GM19328 (cell line): ENCODE measurements at regions not wholly inside any gene's neighbourhood (a gene's known extent, or its start where the extent isn't known, plus 50 kb on each side); places are given as distances from the start of the nearest gene placed in this dataset.
"Not testable (repeated sequence)": the region's sequence is repeated elsewhere in the genome, so short reads cannot be mapped to it uniquely, and the experiment has no call there.

Source experiments
- ATAC-seq: cut with Tn5 transposase; IDR thresholded peaks from one replicate; pipeline ENCODE4 v1.9.1; 2021; ENCODE audit warnings: mild to moderate bottlenecking, moderate library complexity; ENCODE audit not compliant: unreplicated experiment

DNA sequence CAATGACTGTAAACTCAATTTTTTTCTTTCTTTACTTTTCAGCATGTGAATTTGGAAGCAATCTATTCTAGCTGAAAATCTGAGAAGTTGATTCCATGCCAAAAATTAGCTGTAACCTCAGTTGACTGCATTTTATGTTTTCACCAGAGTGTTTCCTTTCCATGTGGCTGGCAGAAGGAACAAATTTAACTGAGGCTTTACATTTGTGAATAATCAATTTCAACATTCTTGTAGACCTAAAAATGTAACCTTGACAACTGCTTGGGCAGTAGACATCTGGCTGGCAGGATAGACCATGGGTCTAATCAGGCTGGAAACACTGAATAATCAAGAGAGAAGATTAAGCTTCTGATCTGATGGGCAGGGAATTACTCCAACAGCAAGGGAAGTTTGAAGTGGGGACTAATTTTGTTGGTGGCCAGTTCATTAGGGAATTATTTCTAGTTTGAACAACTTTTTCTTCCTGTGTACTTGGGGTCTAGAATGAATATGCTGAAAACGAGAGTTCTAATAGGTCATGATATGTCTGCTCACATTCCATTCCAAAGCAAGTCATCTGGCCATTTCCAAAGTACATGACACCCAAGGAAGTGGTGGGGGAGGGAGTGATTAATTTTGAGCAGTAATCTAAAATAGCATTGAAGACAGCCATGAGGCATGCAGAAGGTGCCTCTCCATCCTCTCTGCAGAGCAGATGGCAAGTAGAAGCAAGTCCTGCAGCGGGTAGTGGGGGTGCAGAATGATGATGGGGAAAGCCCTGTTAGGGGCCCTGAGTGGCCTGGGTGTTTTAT is 68.2 kb downstream of the ATP23 start:
- ATAC-seq = no peak

GRCh38 chr12:58011676-58012075 is 70.3 kb downstream of the ATP23 start:
- no peak for ATAC-seq

GRCh38 chr12:58022379-58023020 is 81.1 kb downstream of the ATP23 start:
- ATAC-seq = not testable (repeated sequence)

DNA sequence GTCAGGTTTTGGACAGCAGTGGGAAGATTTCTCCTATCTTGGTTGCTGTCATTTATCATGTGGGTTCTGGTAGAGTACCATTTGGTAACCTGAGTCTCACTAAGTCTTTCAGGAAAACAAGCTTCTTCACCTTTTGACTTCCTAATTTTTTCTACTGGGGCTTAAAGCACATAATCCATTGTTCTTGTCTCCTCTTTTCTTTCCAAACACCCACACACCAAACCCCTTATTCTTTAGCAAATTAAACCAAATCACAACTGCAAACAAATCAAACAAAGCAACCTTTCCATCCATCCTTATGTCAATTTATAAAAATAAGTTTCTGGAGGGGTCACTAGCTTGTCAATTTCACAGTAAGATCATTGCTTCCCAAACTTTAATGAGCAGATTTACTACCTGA is 84.1 kb downstream of the ATP23 start:
- ATAC-seq = no peak

GRCh38 chr12:58026426-58026825 is 85.1 kb downstream of the ATP23 start:
- ATAC-seq = no peak

- ATAC-seq = no peak
Measured at GRCh38 chr12:58026897-58027891, 85.8 kb downstream of the ATP23 start.

DNA sequence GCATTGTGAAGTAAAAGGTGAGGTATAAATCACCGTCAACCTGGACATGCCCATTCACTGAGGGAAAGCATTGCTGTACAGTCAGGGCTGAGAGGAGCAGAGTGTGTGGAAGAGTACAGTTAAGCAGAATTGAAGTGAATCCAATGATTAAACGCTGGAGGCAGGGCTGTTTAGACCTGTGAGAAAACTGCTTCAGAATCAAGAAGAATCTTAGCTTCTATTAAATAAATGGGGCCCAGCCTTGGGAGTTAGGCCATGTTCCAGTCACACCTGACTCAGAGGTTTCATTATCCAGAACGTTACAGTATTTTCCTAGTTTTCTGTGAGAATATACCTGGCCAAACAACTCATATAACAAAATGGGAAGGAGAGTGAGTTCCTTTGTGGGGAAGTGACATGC is 86.9 kb downstream of the ATP23 start:
- no peak for ATAC-seq

DNA sequence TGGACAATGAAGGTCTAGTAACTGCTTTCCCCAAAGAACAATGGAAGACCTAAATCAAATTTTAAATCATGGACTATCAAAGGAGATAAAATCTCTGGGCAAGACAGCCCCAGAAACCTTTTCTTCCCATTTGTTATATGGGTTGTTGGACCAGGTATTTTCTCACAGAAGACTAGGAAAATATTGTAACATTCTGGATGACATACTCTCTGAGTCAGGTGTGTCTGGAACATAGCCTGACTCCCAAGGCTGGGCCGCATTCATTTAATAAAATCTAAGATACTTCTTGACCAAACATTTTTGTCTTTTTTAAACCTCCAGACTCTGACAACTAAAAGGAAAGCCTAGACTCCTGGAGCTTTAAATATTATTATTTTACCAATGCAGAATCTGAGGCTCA is 87.9 kb downstream of the ATP23 start:
- ATAC-seq = no peak

- no peak for ATAC-seq
Measured at GRCh38 chr12:58030566-58031279, 89.4 kb downstream of the ATP23 start.

GRCh38 chr12:58032156-58032555 is 90.8 kb downstream of the ATP23 start:
- ATAC-seq = no peak

DNA sequence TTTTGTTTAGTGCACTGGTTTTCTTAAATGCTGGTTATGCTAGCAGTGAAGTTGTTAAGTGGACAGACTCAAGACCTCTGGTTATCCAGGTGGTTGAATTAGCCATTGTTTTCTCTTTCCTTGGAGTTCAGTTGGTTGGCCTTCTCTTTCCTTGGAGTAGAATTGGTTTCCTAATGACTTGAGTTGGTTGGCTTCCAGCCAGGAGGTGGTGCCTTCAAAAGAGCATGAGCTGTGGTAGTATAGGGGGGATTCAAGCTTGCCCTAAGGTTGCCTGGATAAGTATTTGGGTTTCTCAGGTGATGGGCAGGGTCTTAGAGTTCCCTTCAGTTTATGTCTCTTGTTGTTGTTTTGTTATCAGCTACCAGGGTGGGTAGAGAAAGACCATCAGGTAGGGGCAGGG is 92.5 kb downstream of the ATP23 start:
- no peak for ATAC-seq

DNA sequence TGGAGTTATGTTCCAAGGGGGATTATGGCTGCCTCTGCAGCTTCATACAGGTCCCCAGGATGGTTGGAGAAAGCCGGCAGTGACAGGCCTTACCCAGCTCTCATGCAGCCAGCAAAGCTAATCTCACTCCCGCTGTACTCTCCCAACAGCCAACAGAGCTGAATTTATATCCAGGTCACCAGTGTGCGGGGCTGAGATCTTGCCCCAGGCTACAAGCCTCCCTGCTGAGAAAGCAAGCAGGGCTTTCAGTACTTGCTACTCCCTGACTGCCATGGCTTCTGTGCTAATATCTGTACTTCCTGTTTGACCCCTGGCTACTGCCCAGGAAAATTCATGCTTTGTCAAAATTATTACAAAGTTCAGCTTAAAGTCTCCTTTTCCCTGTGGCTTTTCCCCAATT is 92.9 kb downstream of the ATP23 start:
- ATAC-seq = no peak

GRCh38 chr12:58034712-58035111 is 93.3 kb downstream of the ATP23 start:
- no peak for ATAC-seq

DNA sequence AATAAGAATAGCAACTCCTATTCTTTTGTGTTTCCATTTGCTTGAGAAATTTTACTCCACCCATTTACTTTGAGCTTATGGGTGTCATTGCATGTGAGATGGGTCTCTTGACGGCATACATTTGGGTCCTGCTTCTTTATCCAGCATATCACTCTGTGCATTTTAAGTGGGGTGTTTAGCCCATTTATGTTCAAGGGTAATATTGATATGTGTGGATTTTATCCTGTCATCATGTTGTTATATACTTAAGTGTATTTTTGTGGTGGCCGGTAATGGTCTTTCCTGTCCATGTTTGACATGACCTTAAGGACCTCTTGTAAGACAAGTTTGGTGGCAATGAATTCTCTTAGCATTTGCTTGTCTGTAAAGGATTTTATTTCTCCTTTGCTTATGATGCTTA is 100.1 kb downstream of the ATP23 start:
- ATAC-seq = no peak

DNA sequence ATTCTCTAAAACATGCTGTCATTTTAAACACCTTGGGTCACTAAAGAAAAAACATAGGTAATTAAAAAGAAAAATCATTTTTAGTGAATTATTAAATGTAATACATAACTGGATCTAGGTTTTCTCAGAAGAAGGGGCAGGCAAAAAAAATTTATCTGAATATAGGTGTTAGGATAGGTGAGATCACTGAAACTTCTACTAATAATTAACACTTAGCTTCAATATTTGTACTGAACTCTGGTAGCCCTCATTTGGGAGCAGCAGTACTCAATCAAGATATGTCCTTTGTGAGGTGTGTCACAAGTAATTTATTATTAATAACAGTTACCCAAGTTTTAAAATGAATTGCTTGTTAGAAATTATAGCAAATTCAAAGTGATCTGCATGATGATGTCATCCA is 103.6 kb downstream of the ATP23 start:
- ATAC-seq = no peak

DNA sequence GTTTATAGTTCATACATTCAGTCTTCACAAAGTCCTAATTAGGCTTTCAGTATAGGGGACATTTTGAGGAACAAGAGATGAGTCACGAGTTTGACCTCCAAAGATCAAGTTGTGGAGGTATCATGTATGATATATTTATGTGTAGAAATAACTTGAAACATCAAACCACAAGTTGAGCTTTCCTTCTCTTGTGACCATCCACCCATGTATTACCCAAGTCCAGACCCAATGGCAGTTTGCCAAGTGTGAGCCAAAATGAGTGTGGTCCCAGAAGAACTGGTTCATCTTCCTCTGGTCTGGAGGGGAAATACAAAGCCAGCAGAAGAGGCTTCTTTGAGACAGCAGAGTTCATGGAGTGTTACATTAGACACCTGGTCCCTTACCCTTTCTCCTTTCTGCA is 104.9 kb downstream of the ATP23 start:
- ATAC-seq = no peak

GRCh38 chr12:58051378-58051777 is 110.0 kb downstream of the ATP23 start:
- ATAC-seq = no peak

GRCh38 chr12:58064666-58065065 is 123.3 kb downstream of the ATP23 start:
- ATAC-seq = no peak

- no peak for ATAC-seq
Measured at GRCh38 chr12:58066296-58066695, 124.9 kb downstream of the ATP23 start.

DNA sequence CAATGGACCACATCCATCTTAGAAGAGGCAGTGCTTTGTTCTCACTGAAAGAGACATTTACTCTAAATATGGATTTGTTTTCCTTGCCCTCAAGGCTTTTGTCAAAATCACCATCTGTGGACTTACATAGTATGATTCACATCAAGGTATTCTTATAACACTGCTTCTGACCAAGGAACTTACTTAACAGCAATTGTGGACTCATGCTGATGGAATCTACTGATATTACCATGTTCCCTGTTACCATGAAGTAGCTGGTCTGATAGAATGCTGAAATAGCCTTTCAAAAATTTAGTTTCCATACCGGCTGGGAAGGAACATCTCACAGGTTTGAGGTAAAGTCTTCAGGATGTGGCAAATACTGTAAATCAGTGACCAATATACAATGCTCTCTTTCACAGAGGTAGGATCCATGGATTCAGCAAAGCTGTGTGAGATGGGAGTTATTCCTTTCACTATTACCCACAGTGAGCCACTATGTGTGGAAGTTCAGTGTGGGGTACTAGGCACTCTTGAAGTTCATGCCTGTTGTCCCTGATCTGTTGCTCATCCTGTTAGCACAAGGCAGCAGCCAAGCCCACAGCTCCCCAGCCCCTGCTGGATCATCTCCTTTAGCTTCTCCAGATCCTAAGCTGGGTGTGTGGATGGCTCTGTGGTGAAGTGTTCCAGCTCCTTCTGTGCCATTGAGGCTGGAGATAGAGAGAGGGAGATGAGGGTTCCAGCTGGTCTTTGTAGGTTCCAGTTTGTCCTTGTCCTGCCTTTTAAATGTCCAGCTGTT is 126.4 kb downstream of the ATP23 start:
- ATAC-seq = no peak
